SK-N-SH (cell line): ENCODE measurements at regions not wholly inside any gene's neighbourhood (a gene's known extent, or its start where the extent isn't known, plus 50 kb on each side); places are given as distances from the start of the nearest gene placed in this dataset.

Experiments used
- CTCF ChIA-PET: fragments of 300-600, 350-600 bp; formaldehyde crosslinking; extraction: SDS; loops from one replicate; lab custom pipeline; 2021; lab: Yijun Ruan, JAX
- POLR2A ChIA-PET: fragments of 350-600 bp; sonication (Branson Sonifier 250); formaldehyde crosslinking; extraction: SDS; loops from one replicate; lab custom pipeline; 2020; ENCODE audit warnings: antibody characterized with exemption, inconsistent platforms; lab: Yijun Ruan, JAX
- DNase-seq: peaks from one replicate; pipeline ENCODE4 v3.0.0; 2012
- H2AFZ ChIP-seq: fragments of 200-600 bp; sonication (generic); 2 replicates; pipeline ENCODE4 v1.8.1; 2016; ENCODE audit warnings: antibody characterized with exemption, mild to moderate bottlenecking, low read depth
- H3F3A ChIP-seq: fragments of 200-600 bp; sonication (generic); replicated peaks from 2 replicates; pipeline ENCODE3; 2016; ENCODE audit warnings: antibody characterized with exemption, mild to moderate bottlenecking; ENCODE audit not compliant: insufficient read depth
- H3K27ac ChIP-seq, 2 experiments: fragments of 200-500 bp in 1 of 2; fragments of 200-600 bp in 1 of 2; sonication (Bioruptor generic) in 1 of 2; sonication (generic), shearing (Covaris generic) in 1 of 2; 2 replicates each; pipeline versions ENCODE4 v1.5.1 to v1.6.1; 2014 to 2016; ENCODE audit warnings: low read depth in 2 of 2, inconsistent platforms in 1 of 2, low read length in 1 of 2, mild to moderate bottlenecking in 1 of 2, mixed read lengths in 1 of 2
- H3K27me3 ChIP-seq: fragments of 200-600 bp; sonication (generic), shearing (Covaris generic); 2 replicates; pipeline ENCODE4 v1.6.1; 2016; ENCODE audit warnings: mixed run types; ENCODE audit not compliant: insufficient read depth
- H3K36me3 ChIP-seq, 2 experiments: fragments of 200-500 bp in 1 of 2; fragments of 200-600 bp in 1 of 2; sonication (Bioruptor generic) in 1 of 2; sonication (generic) in 1 of 2; replicated peaks in 1 of 2; 2 replicates each; pipeline versions ENCODE3 to v1.5.1; 2014 to 2016; ENCODE audit warnings: low read length in 1 of 2, mild to moderate bottlenecking in 1 of 2; ENCODE audit not compliant: insufficient read depth in 2 of 2, control insufficient read depth in 1 of 2
- H3K4me1 ChIP-seq, 2 experiments: fragments of 200-500 bp in 1 of 2; fragments of 200-600 bp in 1 of 2; sonication (Bioruptor generic) in 1 of 2; sonication (generic), shearing (Covaris generic) in 1 of 2; 2 replicates each; pipeline versions ENCODE4 v1.5.1 to v1.6.1; 2014 to 2016; ENCODE audit warnings: low read depth in 1 of 2, low read length in 1 of 2, mixed run types in 1 of 2; ENCODE audit not compliant: insufficient read depth in 2 of 2, control insufficient read depth in 1 of 2
- H3K4me2 ChIP-seq: fragments of 200-600 bp; sonication (generic), shearing (Covaris generic); 2 replicates; pipeline ENCODE4 v1.6.1; 2017; ENCODE audit warnings: mixed run types
- H3K4me3 ChIP-seq, 2 experiments: fragments of 200-500 bp in 1 of 2; fragments of 200-600 bp in 1 of 2; sonication (Bioruptor generic) in 1 of 2; sonication (generic), shearing (Covaris generic) in 1 of 2; 2 replicates each; pipeline versions ENCODE4 v1.5.1 to v1.8.1; 2014 to 2016; ENCODE audit warnings: low read depth in 2 of 2, inconsistent platforms in 1 of 2, low read length in 1 of 2, mild to moderate bottlenecking in 1 of 2, mixed read lengths in 1 of 2, moderate library complexity in 1 of 2
- H3K79me2 ChIP-seq: fragments of 200-600 bp; sonication (generic); 2 replicates; pipeline ENCODE4 v1.8.1; 2017; ENCODE audit warnings: mild to moderate bottlenecking; ENCODE audit not compliant: insufficient read depth
- H3K9ac ChIP-seq: fragments of 200-600 bp; sonication (generic); 2 replicates; pipeline ENCODE4 v1.6.1; 2017; ENCODE audit warnings: mixed run types
- H3K9me2 ChIP-seq: fragments of 200-600 bp; sonication (generic); 2 replicates; pipeline ENCODE4 v1.6.1; 2017; ENCODE audit warnings: mixed run types
- H3K9me3 ChIP-seq: fragments of 200-600 bp; sonication (generic); 2 replicates; pipeline ENCODE4 v1.6.1; 2017; ENCODE audit warnings: mixed run types, mild to moderate bottlenecking, moderate library complexity
- H4K20me1 ChIP-seq: fragments of 200-600 bp; sonication (generic); 2 replicates; pipeline ENCODE4 v1.6.1; 2017; ENCODE audit warnings: mild to moderate bottlenecking, mixed run types; ENCODE audit not compliant: insufficient read depth
- CHD2 ChIP-seq: fragments of 150-350 bp; IDR thresholded peaks from 2 replicates; pipeline ENCODE4 v1.6.1; 2018; ENCODE audit warnings: low read length; ENCODE audit not compliant: partially characterized antibody
- CTCF ChIP-seq: fragments of 200-600 bp; sonication (generic); IDR thresholded peaks from 2 replicates; pipeline ENCODE4 v1.6.1; 2017; ENCODE audit warnings: antibody characterized with exemption, mild to moderate bottlenecking, moderate library complexity
- FOSL2 ChIP-seq: IDR thresholded peaks from 2 replicates; pipeline ENCODE4 v1.4.0; 2012; ENCODE audit warnings: low read depth, mild to moderate bottlenecking, moderate library complexity, borderline replicate concordance
- FOXM1 ChIP-seq: IDR thresholded peaks from 2 replicates; pipeline ENCODE4 v1.4.0; 2012; ENCODE audit warnings: low read depth, mild to moderate bottlenecking
- MAX ChIP-seq: IDR thresholded peaks from 2 replicates; pipeline ENCODE4 v1.4.0; 2012; ENCODE audit warnings: low read depth
- MEF2A ChIP-seq: IDR thresholded peaks from 2 replicates; pipeline ENCODE4 v1.4.0; 2012; ENCODE audit warnings: low read depth, borderline replicate concordance
- POLR2AphosphoS5 ChIP-seq: IDR thresholded peaks from 2 replicates; pipeline ENCODE4 v1.6.1; 2012; ENCODE audit warnings: low read depth, low read length
- TCF12 ChIP-seq: IDR thresholded peaks from 2 replicates; pipeline ENCODE4 v1.4.0; 2012
- TEAD4 ChIP-seq: IDR thresholded peaks from 2 replicates; pipeline ENCODE4 v1.4.0; 2012; ENCODE audit warnings: mild to moderate bottlenecking, borderline replicate concordance; ENCODE audit not compliant: insufficient read depth
- USF2 ChIP-seq: fragments of 150-350 bp; IDR thresholded peaks from 2 replicates; pipeline ENCODE4 v1.6.1; 2017; ENCODE audit warnings: antibody characterized with exemption, low read length, low read depth, borderline replicate concordance
- WGBS: methylation state at CpG from one replicate; pipeline ENCODE4 v1.1.6; 2017; ENCODE audit warnings: low lambda C conversion rate; 5-methylcytosine and 5-hydroxymethylcytosine counted together

GRCh38 chr6:88358846-88359245 is 192.7 kb upstream of the CNR1 start:
- H4K20me1 ChIP-seq = no peaks in the 10 kb centered on the region
- H3K27me3 ChIP-seq = no peaks in the 10 kb centered on the region
- H2AFZ ChIP-seq = no peak overlapping the region
- TF ChIP-seq POLR2AphosphoS5 (no peak), MAX (no peak), USF2 (no peak), TEAD4 (no peak), FOSL2 (no peak)
- peak overlapping the region in 1 of 2 experiments; percentile 87; a peak in 2 of 4 replicates for H3K27ac ChIP-seq
- H3K36me3 ChIP-seq = no peaks in the 10 kb centered on the region
- no peaks in the 10 kb centered on the region for H3K79me2 ChIP-seq
- CTCF ChIA-PET = interaction anchor here (0.6 kb wide), 1 partner anchor 642 kb away, joined by 4 read pairs; no protein-coding TSS in a partner anchor
- no peaks in the 10 kb centered on the region for H3K9me2 ChIP-seq
- H3K4me3 ChIP-seq = no peak overlapping the region
- POLR2A ChIA-PET = no interaction called here
- H3F3A ChIP-seq = peaks cover 12% of the 10 kb centered on the region
- H3K9me3 ChIP-seq = no peaks in the 10 kb centered on the region
- H3K9ac ChIP-seq = no peak overlapping the region
- no peak overlapping the region for H3K4me2 ChIP-seq
- H3K4me1 ChIP-seq = peaks cover 0 to 26% of the 10 kb centered on the region in 2 experiments
- no peak for DNase-seq

GRCh38 chr6:88349511-88349910 is 183.4 kb upstream of the CNR1 start:
- Histone ChIP-seq H3K27me3 (no peaks in the 10 kb centered on the region), H3K79me2 (no peaks in the 10 kb centered on the region), H4K20me1 (no peaks in the 10 kb centered on the region), H3K36me3 (no peaks in the 10 kb centered on the region), H3K27ac (peak overlapping the region in 1 of 2 experiments; percentile 59; a peak in 1 of 4 replicates), H3K4me1 (no peaks in the 10 kb centered on the region), H3K9me2 (no peaks in the 10 kb centered on the region), H3K4me2 (no peak overlapping the region; the same call in 1 of the 2 replicates), H2AFZ (0 out of 2 replicates have a peak overlapping the region, but pooled peaks have one; percentile 29), H3K9ac (no peak overlapping the region), H3F3A (no peaks in the 10 kb centered on the region), H3K4me3 (no peak overlapping the region), H3K9me3 (no peaks in the 10 kb centered on the region)
- 0% methylated on average over 1 of the region's 1 CpG for WGBS
- ChIA-PET POLR2A (no interaction called here), CTCF (no interaction called here)
- DNase-seq = no peak
- TF ChIP-seq CTCF (no peak), MEF2A (no peak), CHD2 (no peak), FOXM1 (no peak), FOSL2 (peak; percentile 6; the same call in 1 of the 2 replicates), USF2 (no peak), TCF12 (no peak)
